Tibial nerve (tissue), 4 donors: ENCODE measurements at regions not wholly inside any gene's neighbourhood (a gene's known extent, or its start where the extent isn't known, plus 50 kb on each side); places are given as distances from the start of the nearest gene placed in this dataset.

Experiments
- DNase-seq, 2 donors: peaks; one replicate each; pipeline ENCODE4 v3.0.0-alpha.2; 2019; ENCODE audit warnings: low spot score in 2 of 2
- H3K27ac ChIP-seq, 4 donors: fragments of 200-600 bp; sonication (generic) in 3 of 4; one replicate each; pipeline ENCODE4 v1.5.1; 2017 to 2019; ENCODE audit warnings: mild to moderate bottlenecking in 1 of 4
- H3K27me3 ChIP-seq, 2 donors: fragments of 200-600 bp; sonication (generic) in 1 of 2; one replicate each; pipeline versions ENCODE4 v1.5.1 to v1.6.0; 2017 to 2019
- H3K36me3 ChIP-seq, 3 donors: fragments of 200-600 bp; sonication (generic); one replicate each; pipeline ENCODE4 v1.5.1; 2018 to 2019
- H3K4me1 ChIP-seq, 4 donors: fragments of 200-600 bp; sonication (generic) in 3 of 4; one replicate each; pipeline ENCODE4 v1.5.1; 2017 to 2019
- H3K4me3 ChIP-seq, 4 donors: fragments of 200-600 bp; sonication (generic) in 3 of 4; one replicate each; pipeline ENCODE4 v1.5.1; 2017 to 2019; ENCODE audit warnings: mild to moderate bottlenecking in 1 of 4, moderate library complexity in 1 of 4
- H3K9me3 ChIP-seq, 4 donors: fragments of 200-600 bp; sonication (generic) in 3 of 4; one replicate each; pipeline ENCODE4 v1.5.1; 2017 to 2019
- EP300 ChIP-seq, 2 donors: sonication (generic); formaldehyde crosslinking; IDR thresholded peaks; one replicate each; pipeline ENCODE4 v1.6.1; 2017; ENCODE audit warnings: antibody characterized with exemption in 2 of 2, mild to moderate bottlenecking in 1 of 2
- POLR2A ChIP-seq, 2 donors: fragments of 450-650 bp; IDR thresholded peaks; one replicate each; pipeline ENCODE4 v1.6.1; 2017; ENCODE audit warnings: antibody characterized with exemption in 2 of 2, mild to moderate bottlenecking in 2 of 2, moderate library complexity in 2 of 2
- WGBS, 2 donors: methylation state at CpG; one replicate each; pipeline ENCODE4 v1.1.5; 2018; 5-methylcytosine and 5-hydroxymethylcytosine counted together
- TF ChIP-seq, protein P1 (sequence below), 5 experiments: fragments of 200-600 bp in 3 of 5; fragments of 450-650 bp in 2 of 5; sonication (generic) in 3 of 5; IDR thresholded peaks; one replicate each; pipeline ENCODE4 v1.5.1; 2016 to 2019; ENCODE audit warnings: antibody characterized with exemption in 5 of 5, mild to moderate bottlenecking in 3 of 5, moderate library complexity in 2 of 5

DNA sequence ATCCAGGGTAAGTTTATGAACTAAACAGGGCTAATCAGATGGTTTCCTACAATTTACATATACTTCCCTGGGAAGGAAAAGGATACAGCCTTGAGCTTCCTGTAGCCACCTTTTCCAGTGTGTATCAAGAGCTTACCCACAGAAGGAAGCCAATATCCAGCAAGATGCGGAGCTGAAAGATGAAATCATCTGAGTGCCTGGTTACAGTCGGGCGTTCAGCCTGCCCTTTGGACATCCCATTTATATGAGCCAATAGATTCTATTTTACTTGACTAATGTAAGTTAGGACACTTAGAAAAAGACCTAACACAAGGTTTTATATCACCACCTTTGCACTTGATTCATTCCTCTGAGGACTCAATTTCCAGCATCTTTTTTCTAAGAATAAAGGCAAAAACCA, 108.2 kb downstream of the UCHL5 start:
- Histone ChIP-seq H3K9me3 (no peaks in the 10 kb centered on the region), H3K4me1 (no peaks in the 10 kb centered on the region), H3K27me3 (no peaks in the 10 kb centered on the region), H3K36me3 (no peaks in the 10 kb centered on the region), H3K27ac (no peak overlapping the region), H3K4me3 (no peak overlapping the region)
- 89 to 92% methylated on average over 3 of the region's 3 CpGs for WGBS, 2 donors
- DNase-seq, result no peak
- TF ChIP-seq, protein P1, sequence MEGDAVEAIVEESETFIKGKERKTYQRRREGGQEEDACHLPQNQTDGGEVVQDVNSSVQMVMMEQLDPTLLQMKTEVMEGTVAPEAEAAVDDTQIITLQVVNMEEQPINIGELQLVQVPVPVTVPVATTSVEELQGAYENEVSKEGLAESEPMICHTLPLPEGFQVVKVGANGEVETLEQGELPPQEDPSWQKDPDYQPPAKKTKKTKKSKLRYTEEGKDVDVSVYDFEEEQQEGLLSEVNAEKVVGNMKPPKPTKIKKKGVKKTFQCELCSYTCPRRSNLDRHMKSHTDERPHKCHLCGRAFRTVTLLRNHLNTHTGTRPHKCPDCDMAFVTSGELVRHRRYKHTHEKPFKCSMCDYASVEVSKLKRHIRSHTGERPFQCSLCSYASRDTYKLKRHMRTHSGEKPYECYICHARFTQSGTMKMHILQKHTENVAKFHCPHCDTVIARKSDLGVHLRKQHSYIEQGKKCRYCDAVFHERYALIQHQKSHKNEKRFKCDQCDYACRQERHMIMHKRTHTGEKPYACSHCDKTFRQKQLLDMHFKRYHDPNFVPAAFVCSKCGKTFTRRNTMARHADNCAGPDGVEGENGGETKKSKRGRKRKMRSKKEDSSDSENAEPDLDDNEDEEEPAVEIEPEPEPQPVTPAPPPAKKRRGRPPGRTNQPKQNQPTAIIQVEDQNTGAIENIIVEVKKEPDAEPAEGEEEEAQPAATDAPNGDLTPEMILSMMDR (IDR thresholded peaks at IDR 0.05), result no peak
- TF ChIP-seq POLR2A (IDR thresholded peaks at IDR 0.05) (no peak), EP300 (IDR thresholded peaks at IDR 0.05) (no peak)

- 54 to 62% methylated on average over 6 of the region's 6 CpGs for WGBS, 2 donors
- Histone ChIP-seq H3K27me3 (no peaks in the 10 kb centered on the region), H3K4me3 (no peak overlapping the region), H3K36me3 (no peaks in the 10 kb centered on the region), H3K4me1 (no peaks in the 10 kb centered on the region), H3K27ac (no peak overlapping the region), H3K9me3 (no peaks in the 10 kb centered on the region)
- no peak for DNase-seq
- TF ChIP-seq EP300 (IDR thresholded peaks at IDR 0.05) (no peak), POLR2A (IDR thresholded peaks at IDR 0.05) (no peak)
- TF ChIP-seq, protein P1 (IDR thresholded peaks at IDR 0.05), result no peak
Observed at GRCh38 chr1:192951691-192952460, 107.3 kb downstream of the UCHL5 start.

GRCh38 chr1:192952646-192953045, 106.5 kb downstream of the UCHL5 start:
- Histone ChIP-seq H3K9me3 (no peaks in the 10 kb centered on the region), H3K27me3 (no peaks in the 10 kb centered on the region), H3K27ac (no peak overlapping the region), H3K36me3 (no peaks in the 10 kb centered on the region), H3K4me3 (no peak overlapping the region), H3K4me1 (no peaks in the 10 kb centered on the region)
- 77 to 86% methylated on average over 2 of the region's 2 CpGs for WGBS, 2 donors
- DNase-seq, result no peak
- TF ChIP-seq EP300 (IDR thresholded peaks at IDR 0.05) (no peak), POLR2A (IDR thresholded peaks at IDR 0.05) (no peak)
- TF ChIP-seq, protein P1 (IDR thresholded peaks at IDR 0.05), result no peak

DNA sequence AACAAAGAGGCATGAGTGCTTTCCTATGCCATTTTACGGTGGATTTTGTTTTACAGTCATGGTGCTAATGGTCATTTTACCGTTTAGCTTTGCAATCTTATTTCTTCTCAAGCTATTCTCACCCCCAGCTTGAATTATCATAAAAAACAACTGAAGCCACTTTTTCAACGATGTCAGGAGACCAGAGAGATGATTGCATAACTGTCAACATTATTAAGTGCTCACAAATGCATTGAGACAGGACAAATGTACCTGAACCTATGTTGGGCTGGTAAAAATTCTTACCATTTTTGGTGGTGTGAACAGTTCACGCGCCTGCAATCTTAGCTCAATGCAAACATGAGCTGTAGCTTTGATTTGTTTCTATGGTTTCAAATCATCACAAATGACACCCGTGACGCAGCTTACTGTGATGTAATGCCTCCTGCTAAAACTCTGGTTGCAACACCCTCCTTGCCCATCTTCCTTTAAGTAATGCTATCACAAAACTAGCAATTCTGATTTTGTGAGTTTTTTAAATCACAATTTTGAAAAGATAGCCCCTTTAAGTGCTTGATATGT, 104.4 kb downstream of the UCHL5 start:
- 74 to 81% methylated on average over 7 of the region's 7 CpGs for WGBS, 2 donors
- H3K36me3 ChIP-seq, result no peaks in the 10 kb centered on the region
- no peaks in the 10 kb centered on the region for H3K4me1 ChIP-seq
- no peaks in the 10 kb centered on the region for H3K27me3 ChIP-seq
- H3K4me3 ChIP-seq, result no peak overlapping the region
- DNase-seq, result no peak
- no peak overlapping the region for H3K27ac ChIP-seq
- TF ChIP-seq, protein P1 (IDR thresholded peaks at IDR 0.05), result no peak
- TF ChIP-seq POLR2A (IDR thresholded peaks at IDR 0.05) (no peak), EP300 (IDR thresholded peaks at IDR 0.05) (no peak)
- no peaks in the 10 kb centered on the region for H3K9me3 ChIP-seq

- no peaks in the 10 kb centered on the region for H3K27me3 ChIP-seq
- no peak for DNase-seq
- TF ChIP-seq, protein P1 (IDR thresholded peaks at IDR 0.05), result no peak
- TF ChIP-seq EP300 (IDR thresholded peaks at IDR 0.05) (no peak), POLR2A (IDR thresholded peaks at IDR 0.05) (no peak)
- H3K4me3 ChIP-seq, result no peak overlapping the region
- no peak overlapping the region for H3K27ac ChIP-seq
- H3K36me3 ChIP-seq, result no peaks in the 10 kb centered on the region
- no peaks in the 10 kb centered on the region for H3K4me1 ChIP-seq
- no peaks in the 10 kb centered on the region for H3K9me3 ChIP-seq
Observed at GRCh38 chr1:192958350-192958749, 100.8 kb downstream of the UCHL5 start.
